Vagina (tissue), 2 donors: ENCODE measurements at regions not wholly inside any gene's neighbourhood (a gene's known extent, or its start where the extent isn't known, plus 50 kb on each side); places are given as distances from the start of the nearest gene placed in this dataset.

Experiments used
- DNase-seq, 2 donors: peaks; one replicate each; pipeline ENCODE4 v3.0.0-alpha.2; 2017; ENCODE audit errors: extremely low spot score in 2 of 2
- H3K27ac ChIP-seq: fragments of 200-600 bp; sonication (generic); one replicate; pipeline ENCODE4 v1.5.1; 2019
- H3K27me3 ChIP-seq: fragments of 200-600 bp; sonication (generic); one replicate; pipeline ENCODE4 v1.5.1; 2019
- H3K36me3 ChIP-seq, 2 donors: fragments of 200-600 bp; sonication (generic); one replicate each; pipeline ENCODE4 v1.5.1; 2017 to 2019
- H3K4me1 ChIP-seq: fragments of 200-600 bp; sonication (generic); one replicate; pipeline ENCODE4 v1.5.1; 2019
- H3K4me3 ChIP-seq, 2 donors: fragments of 200-600 bp; sonication (generic); 1 replicate in 1 of 2; 2 replicates in 1 of 2; pipeline ENCODE4 v1.5.1; 2016 to 2019
- H3K9me3 ChIP-seq: fragments of 200-600 bp; sonication (generic); one replicate; pipeline ENCODE4 v1.5.1; 2019
- POLR2A ChIP-seq, 2 donors: fragments of 450-650 bp; IDR thresholded peaks; one replicate each; pipeline ENCODE4 v1.6.1; 2017; ENCODE audit warnings: antibody characterized with exemption in 2 of 2, mild to moderate bottlenecking in 2 of 2, moderate library complexity in 2 of 2
- POLR2AphosphoS5 ChIP-seq, 2 donors: sonication (generic); formaldehyde crosslinking; IDR thresholded peaks; one replicate each; pipeline ENCODE4 v1.9.0; 2017; ENCODE audit warnings: antibody characterized with exemption in 2 of 2, mild to moderate bottlenecking in 2 of 2, low read depth in 1 of 2; ENCODE audit not compliant: insufficient read depth in 1 of 2
- intact Hi-C: fragments of 100-400 bp; cut with DNase I; formaldehyde crosslinking; loops from one replicate; pipeline ENCODE4 v1.15.1; 2023
- TF ChIP-seq, protein P1 (sequence below), 3 experiments: fragments of 450-650 bp in 2 of 3; fragments of 200-600 bp in 1 of 3; sonication (generic) in 1 of 3; IDR thresholded peaks; one replicate each; pipeline ENCODE4 v1.5.1; 2017 to 2019; ENCODE audit warnings: antibody characterized with exemption in 3 of 3, mild to moderate bottlenecking in 2 of 3, moderate library complexity in 2 of 3

DNA sequence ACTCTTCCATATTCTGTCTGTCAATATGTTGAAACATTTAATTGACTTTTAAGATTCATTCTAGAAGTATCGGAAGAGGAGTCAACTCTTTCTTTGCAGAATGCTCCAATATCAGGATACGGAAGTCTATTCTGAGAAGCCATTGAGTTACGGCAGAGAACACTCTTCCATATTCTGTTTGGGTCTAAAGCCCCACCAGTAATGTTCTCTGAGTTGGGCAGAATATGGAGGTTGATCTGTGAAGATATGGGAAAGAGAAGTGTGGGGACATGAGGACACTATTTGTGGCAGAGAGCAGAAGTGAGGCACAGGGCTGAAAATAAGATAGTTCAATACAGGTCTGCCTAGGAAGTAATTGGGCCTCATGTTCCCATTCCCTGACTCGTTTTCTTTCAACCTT, 300.0 kb downstream of the DIRAS2 start:
- no peaks in the 10 kb centered on the region for H3K4me1 ChIP-seq
- H3K9me3 ChIP-seq: no peaks in the 10 kb centered on the region
- H3K27me3 ChIP-seq: no peaks in the 10 kb centered on the region
- no peak for DNase-seq
- no peak overlapping the region for H3K4me3 ChIP-seq
- H3K27ac ChIP-seq: no peak overlapping the region
- intact Hi-C loops: no loop called here
- no peaks in the 10 kb centered on the region for H3K36me3 ChIP-seq
- TF ChIP-seq POLR2A (IDR thresholded peaks at IDR 0.05): no peak
- TF ChIP-seq POLR2AphosphoS5 (IDR thresholded peaks at IDR 0.05; ENCODE audit: insufficient read depth in 1 of 2, low read depth in 1 of 2): no peak
- TF ChIP-seq, protein P1, sequence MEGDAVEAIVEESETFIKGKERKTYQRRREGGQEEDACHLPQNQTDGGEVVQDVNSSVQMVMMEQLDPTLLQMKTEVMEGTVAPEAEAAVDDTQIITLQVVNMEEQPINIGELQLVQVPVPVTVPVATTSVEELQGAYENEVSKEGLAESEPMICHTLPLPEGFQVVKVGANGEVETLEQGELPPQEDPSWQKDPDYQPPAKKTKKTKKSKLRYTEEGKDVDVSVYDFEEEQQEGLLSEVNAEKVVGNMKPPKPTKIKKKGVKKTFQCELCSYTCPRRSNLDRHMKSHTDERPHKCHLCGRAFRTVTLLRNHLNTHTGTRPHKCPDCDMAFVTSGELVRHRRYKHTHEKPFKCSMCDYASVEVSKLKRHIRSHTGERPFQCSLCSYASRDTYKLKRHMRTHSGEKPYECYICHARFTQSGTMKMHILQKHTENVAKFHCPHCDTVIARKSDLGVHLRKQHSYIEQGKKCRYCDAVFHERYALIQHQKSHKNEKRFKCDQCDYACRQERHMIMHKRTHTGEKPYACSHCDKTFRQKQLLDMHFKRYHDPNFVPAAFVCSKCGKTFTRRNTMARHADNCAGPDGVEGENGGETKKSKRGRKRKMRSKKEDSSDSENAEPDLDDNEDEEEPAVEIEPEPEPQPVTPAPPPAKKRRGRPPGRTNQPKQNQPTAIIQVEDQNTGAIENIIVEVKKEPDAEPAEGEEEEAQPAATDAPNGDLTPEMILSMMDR (IDR thresholded peaks at IDR 0.05): no peak

DNA sequence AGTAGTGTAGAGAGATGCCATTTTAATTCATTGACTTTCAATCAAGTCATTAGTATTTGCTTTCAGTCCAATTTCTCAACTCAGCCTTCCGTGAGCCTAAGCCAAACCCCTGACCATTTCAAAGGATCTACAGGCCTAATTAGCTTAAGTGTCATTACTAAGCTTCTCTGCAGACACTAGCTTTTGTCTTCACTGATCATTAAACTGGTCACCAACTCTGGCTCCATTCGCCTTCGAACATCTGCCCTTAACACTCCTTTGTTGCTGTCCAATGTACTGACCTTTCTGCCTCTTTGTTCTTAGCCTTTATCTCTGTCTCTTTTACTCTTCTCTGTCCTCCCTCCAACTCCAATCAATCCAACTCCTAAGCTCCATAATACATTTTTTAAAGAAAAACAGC, 299.3 kb downstream of the DIRAS2 start:
- TF ChIP-seq, protein P1 (IDR thresholded peaks at IDR 0.05): no peak
- no peak for TF ChIP-seq POLR2A (IDR thresholded peaks at IDR 0.05)
- no peak for DNase-seq
- no peaks in the 10 kb centered on the region for H3K4me1 ChIP-seq

DNA sequence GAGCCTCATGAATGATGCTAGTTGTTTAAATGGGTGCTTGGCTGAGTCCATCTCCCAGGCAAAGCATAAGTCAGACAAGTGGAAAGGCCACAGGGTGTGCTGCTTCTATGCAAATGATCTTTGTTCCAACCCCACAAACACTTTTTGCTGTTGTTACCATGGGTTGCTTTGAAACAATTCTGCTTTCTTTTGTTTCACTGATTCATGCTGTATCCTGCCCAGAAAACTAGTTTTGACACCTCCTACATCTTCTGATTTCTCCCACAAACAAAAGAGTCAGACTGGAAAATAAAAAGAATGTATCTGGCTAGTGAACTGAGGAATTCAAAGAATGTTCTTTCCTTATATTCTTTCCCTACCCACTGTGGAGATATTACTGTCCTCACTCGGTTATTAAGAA, 298.6 kb downstream of the DIRAS2 start:
- H3K4me3 ChIP-seq: no peak overlapping the region
- intact Hi-C loops: no loop called here
- no peaks in the 10 kb centered on the region for H3K36me3 ChIP-seq
- H3K4me1 ChIP-seq: no peaks in the 10 kb centered on the region
- no peaks in the 10 kb centered on the region for H3K9me3 ChIP-seq
- TF ChIP-seq POLR2A (IDR thresholded peaks at IDR 0.05) (no peak), POLR2AphosphoS5 (IDR thresholded peaks at IDR 0.05; ENCODE audit: insufficient read depth in 1 of 2, low read depth in 1 of 2) (no peak)
- TF ChIP-seq, protein P1 (IDR thresholded peaks at IDR 0.05): no peak
- no peaks in the 10 kb centered on the region for H3K27me3 ChIP-seq
- no peak for DNase-seq
- no peak overlapping the region for H3K27ac ChIP-seq

More for the DNA sequence above, 299.3 kb downstream of the DIRAS2 start:
- no peak overlapping the region for H3K27ac ChIP-seq
- H3K9me3 ChIP-seq: no peaks in the 10 kb centered on the region
- no peaks in the 10 kb centered on the region for H3K36me3 ChIP-seq
- H3K27me3 ChIP-seq: no peaks in the 10 kb centered on the region
- no peak overlapping the region for H3K4me3 ChIP-seq
- intact Hi-C loops: no loop called here

GRCh38 chr9:90365666-90366065, 277.0 kb downstream of the DIRAS2 start:
- Histone ChIP-seq H3K9me3 (no peaks in the 10 kb centered on the region), H3K27me3 (no peaks in the 10 kb centered on the region), H3K4me3 (no peak overlapping the region), H3K4me1 (no peaks in the 10 kb centered on the region), H3K36me3 (no peaks in the 10 kb centered on the region), H3K27ac (no peak overlapping the region)
- intact Hi-C loops: no loop called here
- no peak for TF ChIP-seq POLR2AphosphoS5 (IDR thresholded peaks at IDR 0.05; ENCODE audit: insufficient read depth in 1 of 2, low read depth in 1 of 2)
- TF ChIP-seq, protein P1 (IDR thresholded peaks at IDR 0.05): no peak
- no peak for TF ChIP-seq POLR2A (IDR thresholded peaks at IDR 0.05)
- DNase-seq: no peak

GRCh38 chr9:90368241-90368640, 274.4 kb downstream of the DIRAS2 start:
- TF ChIP-seq POLR2AphosphoS5 (IDR thresholded peaks at IDR 0.05; ENCODE audit: insufficient read depth in 1 of 2, low read depth in 1 of 2) (no peak), POLR2A (IDR thresholded peaks at IDR 0.05) (no peak)
- TF ChIP-seq, protein P1 (IDR thresholded peaks at IDR 0.05): no peak
- H3K36me3 ChIP-seq: no peaks in the 10 kb centered on the region
- no peaks in the 10 kb centered on the region for H3K4me1 ChIP-seq
- no peaks in the 10 kb centered on the region for H3K9me3 ChIP-seq
- no peak overlapping the region for H3K27ac ChIP-seq
- intact Hi-C loops: no loop called here
- H3K27me3 ChIP-seq: no peaks in the 10 kb centered on the region
- H3K4me3 ChIP-seq: no peak overlapping the region
- DNase-seq: no peak
